ENCODE measurements at regions not wholly inside any gene's neighbourhood (a gene's known extent, or its start where the extent isn't known, plus 50 kb on each side); places are given as distances from the start of the nearest gene placed in this dataset.

- DNase-seq (ENCODE audit: low read depth, low spot score): no peak
Measured at GRCh38 chr1:182196897-182197870, 135.7 kb upstream of the ZNF648 start.

- no peak for DNase-seq (ENCODE audit: low read depth, low spot score)
Measured at GRCh38 chr1:182195733-182196132, 134.2 kb upstream of the ZNF648 start.

GRCh38 chr1:182193908-182194550, 132.5 kb upstream of the ZNF648 start:
- no peak for DNase-seq (ENCODE audit: low read depth, low spot score)

- no peak for DNase-seq (ENCODE audit: low read depth, low spot score)
Measured at GRCh38 chr1:182192966-182193365, 131.5 kb upstream of the ZNF648 start.

- DNase-seq (ENCODE audit: low read depth, low spot score): no peak
Measured at GRCh38 chr1:182192215-182192614, 130.7 kb upstream of the ZNF648 start.

GRCh38 chr1:182191381-182192115, 130.0 kb upstream of the ZNF648 start:
- no peak for DNase-seq (ENCODE audit: low read depth, low spot score)

- DNase-seq (ENCODE audit: low read depth, low spot score): no peak
Measured at GRCh38 chr1:182189535-182190066, 128.1 kb upstream of the ZNF648 start.

- no peak for DNase-seq (ENCODE audit: low read depth, low spot score)
Measured at GRCh38 chr1:182186757-182187146, 125.2 kb upstream of the ZNF648 start.

GRCh38 chr1:182185842-182186756, 124.6 kb upstream of the ZNF648 start:
- no peak for DNase-seq (ENCODE audit: low read depth, low spot score)

GRCh38 chr1:182185136-182185535, 123.6 kb upstream of the ZNF648 start:
- no peak for DNase-seq (ENCODE audit: low read depth, low spot score)

- DNase-seq (ENCODE audit: low read depth, low spot score): no peak
Measured at GRCh38 chr1:182183606-182184005, 122.1 kb upstream of the ZNF648 start.

- DNase-seq (ENCODE audit: low read depth, low spot score): no peak
Measured at GRCh38 chr1:182182311-182182710, 120.8 kb upstream of the ZNF648 start.

- DNase-seq (ENCODE audit: low read depth, low spot score): no peak
Measured at GRCh38 chr1:182181167-182181572, 119.7 kb upstream of the ZNF648 start.

GRCh38 chr1:182175361-182175931, 113.9 kb upstream of the ZNF648 start:
- DNase-seq (ENCODE audit: low read depth, low spot score): no peak

GRCh38 chr1:182174513-182174855, 113.0 kb upstream of the ZNF648 start:
- DNase-seq (ENCODE audit: low read depth, low spot score): no peak

GRCh38 chr1:182173808-182174512, 112.4 kb upstream of the ZNF648 start:
- no peak for DNase-seq (ENCODE audit: low read depth, low spot score)

- DNase-seq (ENCODE audit: low read depth, low spot score): no peak
Measured at GRCh38 chr1:182172699-182173098, 111.2 kb upstream of the ZNF648 start.

- no peak for DNase-seq (ENCODE audit: low read depth, low spot score)
Measured at GRCh38 chr1:182170891-182171461, 109.5 kb upstream of the ZNF648 start.

- DNase-seq (ENCODE audit: low read depth, low spot score): no peak
Measured at GRCh38 chr1:182169203-182169602, 107.7 kb upstream of the ZNF648 start.

- DNase-seq (ENCODE audit: low read depth, low spot score): no peak
Measured at GRCh38 chr1:182166750-182167149, 105.2 kb upstream of the ZNF648 start.

Measured in brain pericyte (primary cell).